ENCODE measurements at regions not wholly inside any gene's neighbourhood (a gene's known extent, or its start where the extent isn't known, plus 50 kb on each side); places are given as distances from the start of the nearest gene placed in this dataset.

- no peak for ATAC-seq
- no peaks in the 10 kb centered on the region for H3K4me1 ChIP-seq
- intact Hi-C loops (cut with DNase I), result no loop called here
- WGBS (ENCODE audit: insufficient coverage, low coverage, low lambda C conversion rate, missing lambda C conversion rate), result 68% methylated on average over 3 of the region's 7 CpGs
- no peak for DNase-seq
- no peaks in the 10 kb centered on the region for H3K36me3 ChIP-seq
- no peaks in the 10 kb centered on the region for H3K27me3 ChIP-seq
- no peak overlapping the region for H3K27ac ChIP-seq
- no peaks in the 10 kb centered on the region for H3K9me3 ChIP-seq
- TF ChIP-seq POLR2A (IDR thresholded peaks at IDR 0.05), result no peak
- TF ChIP-seq CTCF (IDR thresholded peaks at IDR 0.05), result no peak
- no peak overlapping the region for H3K4me3 ChIP-seq
Measured at GRCh38 chr7:68697796-68698280, 900.4 kb upstream of the AUTS2 start.

- no peaks in the 10 kb centered on the region for H3K9me3 ChIP-seq
- no peak for TF ChIP-seq CTCF (IDR thresholded peaks at IDR 0.05)
- TF ChIP-seq POLR2A (IDR thresholded peaks at IDR 0.05), result no peak
- DNase-seq (no peak), ATAC-seq (no peak)
- no peaks in the 10 kb centered on the region for H3K4me1 ChIP-seq
- no peaks in the 10 kb centered on the region for H3K36me3 ChIP-seq
- H3K27ac ChIP-seq, result no peak overlapping the region
- intact Hi-C loops (cut with DNase I), result no loop called here
- H3K4me3 ChIP-seq, result no peak overlapping the region
- no peaks in the 10 kb centered on the region for H3K27me3 ChIP-seq
- 68% methylated on average over 5 of the region's 6 CpGs for WGBS (ENCODE audit: insufficient coverage, low coverage, low lambda C conversion rate, missing lambda C conversion rate)
Measured at GRCh38 chr7:68699090-68699711, 899.1 kb upstream of the AUTS2 start.

- Histone ChIP-seq H3K27ac (no peak overlapping the region), H3K9me3 (no peaks in the 10 kb centered on the region), H3K4me3 (no peak overlapping the region), H3K36me3 (no peaks in the 10 kb centered on the region), H3K4me1 (no peaks in the 10 kb centered on the region), H3K27me3 (no peaks in the 10 kb centered on the region)
- no peak for TF ChIP-seq CTCF (IDR thresholded peaks at IDR 0.05)
- ATAC-seq (no peak), DNase-seq (no peak)
- intact Hi-C loops (cut with DNase I), result no loop called here
- 45% methylated on average over 3 of the region's 3 CpGs for WGBS (ENCODE audit: insufficient coverage, low coverage, low lambda C conversion rate, missing lambda C conversion rate)
Measured at GRCh38 chr7:68700414-68700813, 897.9 kb upstream of the AUTS2 start.

- H3K27ac ChIP-seq, result no peak overlapping the region
- no peaks in the 10 kb centered on the region for H3K9me3 ChIP-seq
- ATAC-seq (no peak), DNase-seq (no peak)
- H3K4me1 ChIP-seq, result no peaks in the 10 kb centered on the region
- no peak for TF ChIP-seq POLR2A (IDR thresholded peaks at IDR 0.05)
- TF ChIP-seq CTCF (IDR thresholded peaks at IDR 0.05), result no peak
- intact Hi-C loops (cut with DNase I), result no loop called here
- no peaks in the 10 kb centered on the region for H3K27me3 ChIP-seq
- WGBS (ENCODE audit: insufficient coverage, low coverage, low lambda C conversion rate, missing lambda C conversion rate), result 69% methylated on average over 5 of the region's 5 CpGs
- H3K36me3 ChIP-seq, result no peaks in the 10 kb centered on the region
- no peak overlapping the region for H3K4me3 ChIP-seq
Measured at GRCh38 chr7:68706291-68706690, 892.0 kb upstream of the AUTS2 start.

- TF ChIP-seq CTCF (IDR thresholded peaks at IDR 0.05), result no peak
- TF ChIP-seq POLR2A (IDR thresholded peaks at IDR 0.05), result no peak
- H3K27ac ChIP-seq, result no peak overlapping the region
- no peaks in the 10 kb centered on the region for H3K9me3 ChIP-seq
- H3K4me3 ChIP-seq, result no peak overlapping the region
- 51% methylated on average over 5 of the region's 5 CpGs for WGBS (ENCODE audit: insufficient coverage, low coverage, low lambda C conversion rate, missing lambda C conversion rate)
- H3K4me1 ChIP-seq, result no peaks in the 10 kb centered on the region
- no peak for ATAC-seq
- H3K36me3 ChIP-seq, result no peaks in the 10 kb centered on the region
- intact Hi-C loops (cut with DNase I), result no loop called here
- no peak for DNase-seq
- H3K27me3 ChIP-seq, result no peaks in the 10 kb centered on the region
Measured at GRCh38 chr7:68707159-68707558, 891.1 kb upstream of the AUTS2 start.
